ENCODE measurements at regions not wholly inside any gene's neighbourhood (a gene's known extent, or its start where the extent isn't known, plus 50 kb on each side); places are given as distances from the start of the nearest gene placed in this dataset.

DNA sequence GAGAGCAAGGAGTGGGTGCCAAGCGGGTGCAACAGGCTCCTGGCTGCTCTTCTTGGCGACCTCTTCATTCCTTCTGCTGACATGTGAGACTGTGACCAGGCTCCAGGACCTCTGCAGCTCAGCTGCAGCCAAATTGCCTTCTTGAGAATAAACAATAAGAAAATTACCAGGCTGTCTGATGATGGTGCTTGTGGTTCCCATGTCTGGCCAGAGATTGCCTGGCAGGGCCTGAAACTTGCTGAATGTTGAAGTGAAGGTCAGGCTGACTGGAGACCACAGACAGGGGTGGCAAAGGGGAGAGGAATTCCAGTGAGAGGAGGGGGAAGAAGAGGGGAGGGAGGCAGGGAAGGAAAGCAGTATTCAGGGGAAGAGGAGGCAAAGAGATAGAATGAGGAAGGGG, 497.4 kb upstream of the PODXL start:
- CTCF ChIA-PET (ENCODE audit: low intra/inter-chr PET ratio) = no interaction called here
- H3K27me3 ChIP-seq (ENCODE audit: control insufficient read depth in 2 of 2, insufficient read depth in 2 of 2, low read length in 2 of 2) = no peaks in the 10 kb centered on the region
- no peak overlapping the region for H3K4me2 ChIP-seq (ENCODE audit: insufficient read depth, low read length)
- H3K9ac ChIP-seq (ENCODE audit: insufficient read depth in 1 of 2, low read depth in 2 of 2, low read length in 2 of 2) = no peak overlapping the region
- FAIRE-seq (no peak), DNase-seq (ENCODE audit: extremely low read depth in 1 of 4, low spot score in 3 of 4) (no peak), ATAC-seq (no peak)
- BruUV-seq (replicated peaks) = no TSS peak
- H4K20me1 ChIP-seq (replicated peaks; ENCODE audit: control insufficient read depth, insufficient read depth, low read length) = no peaks in the 10 kb centered on the region; the same call in 1 of the 2 replicates
- intact Hi-C loops (cut with micrococcal nuclease) = no loop called here
- POLR2A ChIA-PET = no interaction called here
- no peaks in the 10 kb centered on the region for H3K36me3 ChIP-seq (ENCODE audit: control insufficient read depth, insufficient read depth, low read length)
- no peaks in the 10 kb centered on the region for H3K4me1 ChIP-seq (replicated peaks in 1 of 2; ENCODE audit: control insufficient read depth in 2 of 2, insufficient read depth in 2 of 2, low read length in 2 of 2)
- no peak overlapping the region for H3K27ac ChIP-seq (ENCODE audit: extremely low read depth, low read depth, low read length)
- TF ChIP-seq ZBTB8A (IDR thresholded peaks at IDR 0.05; ENCODE audit: partially characterized antibody) (no peak), ZNF57 (CRISPR knock-in tag; IDR thresholded peaks at IDR 0.05) (no peak), NR3C1 (CRISPR knock-in tag; IDR thresholded peaks at IDR 0.05) (no peak), HMG20B (CRISPR knock-in tag; IDR thresholded peaks at IDR 0.05) (no peak), ELF4 (CRISPR knock-in tag; IDR thresholded peaks at IDR 0.05) (no peak), ELF1 (tag; IDR thresholded peaks at IDR 0.05) (no peak), XRCC3 (IDR thresholded peaks at IDR 0.05) (no peak)
- TF ChIP-seq, protein P1, sequence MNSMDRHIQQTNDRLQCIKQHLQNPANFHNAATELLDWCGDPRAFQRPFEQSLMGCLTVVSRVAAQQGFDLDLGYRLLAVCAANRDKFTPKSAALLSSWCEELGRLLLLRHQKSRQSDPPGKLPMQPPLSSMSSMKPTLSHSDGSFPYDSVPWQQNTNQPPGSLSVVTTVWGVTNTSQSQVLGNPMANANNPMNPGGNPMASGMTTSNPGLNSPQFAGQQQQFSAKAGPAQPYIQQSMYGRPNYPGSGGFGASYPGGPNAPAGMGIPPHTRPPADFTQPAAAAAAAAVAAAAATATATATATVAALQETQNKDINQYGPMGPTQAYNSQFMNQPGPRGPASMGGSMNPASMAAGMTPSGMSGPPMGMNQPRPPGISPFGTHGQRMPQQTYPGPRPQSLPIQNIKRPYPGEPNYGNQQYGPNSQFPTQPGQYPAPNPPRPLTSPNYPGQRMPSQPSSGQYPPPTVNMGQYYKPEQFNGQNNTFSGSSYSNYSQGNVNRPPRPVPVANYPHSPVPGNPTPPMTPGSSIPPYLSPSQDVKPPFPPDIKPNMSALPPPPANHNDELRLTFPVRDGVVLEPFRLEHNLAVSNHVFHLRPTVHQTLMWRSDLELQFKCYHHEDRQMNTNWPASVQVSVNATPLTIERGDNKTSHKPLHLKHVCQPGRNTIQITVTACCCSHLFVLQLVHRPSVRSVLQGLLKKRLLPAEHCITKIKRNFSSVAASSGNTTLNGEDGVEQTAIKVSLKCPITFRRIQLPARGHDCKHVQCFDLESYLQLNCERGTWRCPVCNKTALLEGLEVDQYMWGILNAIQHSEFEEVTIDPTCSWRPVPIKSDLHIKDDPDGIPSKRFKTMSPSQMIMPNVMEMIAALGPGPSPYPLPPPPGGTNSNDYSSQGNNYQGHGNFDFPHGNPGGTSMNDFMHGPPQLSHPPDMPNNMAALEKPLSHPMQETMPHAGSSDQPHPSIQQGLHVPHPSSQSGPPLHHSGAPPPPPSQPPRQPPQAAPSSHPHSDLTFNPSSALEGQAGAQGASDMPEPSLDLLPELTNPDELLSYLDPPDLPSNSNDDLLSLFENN (IDR thresholded peaks at IDR 0.05; ENCODE audit: low read depth in 2 of 2, low read length in 2 of 2) = no peak
- TF ChIP-seq, protein P2, sequence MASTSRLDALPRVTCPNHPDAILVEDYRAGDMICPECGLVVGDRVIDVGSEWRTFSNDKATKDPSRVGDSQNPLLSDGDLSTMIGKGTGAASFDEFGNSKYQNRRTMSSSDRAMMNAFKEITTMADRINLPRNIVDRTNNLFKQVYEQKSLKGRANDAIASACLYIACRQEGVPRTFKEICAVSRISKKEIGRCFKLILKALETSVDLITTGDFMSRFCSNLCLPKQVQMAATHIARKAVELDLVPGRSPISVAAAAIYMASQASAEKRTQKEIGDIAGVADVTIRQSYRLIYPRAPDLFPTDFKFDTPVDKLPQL (IDR thresholded peaks at IDR 0.05; ENCODE audit: extremely low read depth, insufficient read length) = no peak
- TF ChIP-seq, protein P3, sequence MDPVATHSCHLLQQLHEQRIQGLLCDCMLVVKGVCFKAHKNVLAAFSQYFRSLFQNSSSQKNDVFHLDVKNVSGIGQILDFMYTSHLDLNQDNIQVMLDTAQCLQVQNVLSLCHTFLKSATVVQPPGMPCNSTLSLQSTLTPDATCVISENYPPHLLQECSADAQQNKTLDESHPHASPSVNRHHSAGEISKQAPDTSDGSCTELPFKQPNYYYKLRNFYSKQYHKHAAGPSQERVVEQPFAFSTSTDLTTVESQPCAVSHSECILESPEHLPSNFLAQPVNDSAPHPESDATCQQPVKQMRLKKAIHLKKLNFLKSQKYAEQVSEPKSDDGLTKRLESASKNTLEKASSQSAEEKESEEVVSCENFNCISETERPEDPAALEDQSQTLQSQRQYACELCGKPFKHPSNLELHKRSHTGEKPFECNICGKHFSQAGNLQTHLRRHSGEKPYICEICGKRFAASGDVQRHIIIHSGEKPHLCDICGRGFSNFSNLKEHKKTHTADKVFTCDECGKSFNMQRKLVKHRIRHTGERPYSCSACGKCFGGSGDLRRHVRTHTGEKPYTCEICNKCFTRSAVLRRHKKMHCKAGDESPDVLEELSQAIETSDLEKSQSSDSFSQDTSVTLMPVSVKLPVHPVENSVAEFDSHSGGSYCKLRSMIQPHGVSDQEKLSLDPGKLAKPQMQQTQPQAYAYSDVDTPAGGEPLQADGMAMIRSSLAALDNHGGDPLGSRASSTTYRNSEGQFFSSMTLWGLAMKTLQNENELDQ (CRISPR knock-in tag; IDR thresholded peaks at IDR 0.05; ENCODE audit: borderline replicate concordance) = no peak
- no peak overlapping the region for H3K4me3 ChIP-seq
- H3K79me2 ChIP-seq (ENCODE audit: control insufficient read depth, insufficient read depth, low read length) = no peaks in the 10 kb centered on the region
- WGBS (ENCODE audit: insufficient coverage, low coverage, missing lambda C conversion rate) = 0% methylated on average over 2 of the region's 2 CpGs
- H3K9me1 ChIP-seq (ENCODE audit: control insufficient read depth, insufficient read depth, low read length) = no peaks in the 10 kb centered on the region
- no peak overlapping the region for H2AFZ ChIP-seq (ENCODE audit: low read depth, low read length)
- in situ Hi-C loops (cut with MboI) = loop anchor here (10.0 kb wide), 1 partner anchor 369 kb away; no protein-coding TSS in a partner anchor
- no peaks in the 10 kb centered on the region for H3K9me3 ChIP-seq (replicated peaks; ENCODE audit: control insufficient read depth, insufficient read depth, low read depth, low read length)
